GM23338 (cell line): ENCODE measurements at regions not wholly inside any gene's neighbourhood (a gene's known extent, or its start where the extent isn't known, plus 50 kb on each side); places are given as distances from the start of the nearest gene placed in this dataset.
A peak's percentile ranks its signal among the peaks of the same experiment; 100 is the strongest.

ENCODE experiments used
- ATAC-seq: fragments of 200-7000 bp; cut with Tn5 transposase; 3 replicates; pipeline ENCODE4 v1.9.1; 2020
- DNase-seq: peaks from one replicate; pipeline ENCODE4 v3.0.0-alpha.2; 2015; ENCODE audit warnings: low spot score
- H2AFZ ChIP-seq: fragments of 200-600 bp; sonication (generic); 2 replicates; pipeline ENCODE4 v1.8.0; 2016; ENCODE audit warnings: antibody characterized with exemption, mild to moderate bottlenecking, moderate library complexity
- H3F3A ChIP-seq: fragments of 200-600 bp; sonication (generic); replicated peaks from 2 replicates; pipeline ENCODE4 v1.8.0; 2017; ENCODE audit warnings: antibody characterized with exemption, mixed run types, low read depth
- H3K27ac ChIP-seq: fragments of 200-600 bp; sonication (generic); 2 replicates; pipeline ENCODE4 v1.6.1; 2016; ENCODE audit warnings: low read depth
- H3K27me3 ChIP-seq: fragments of 200-600 bp; sonication (generic); 2 replicates; pipeline ENCODE4 v1.8.0; 2016; ENCODE audit warnings: mild to moderate bottlenecking, mixed run types, moderate library complexity; ENCODE audit not compliant: insufficient read depth
- H3K36me3 ChIP-seq: fragments of 200-600 bp; sonication (generic); 2 replicates; pipeline ENCODE4 v1.8.0; 2016; ENCODE audit warnings: mild to moderate bottlenecking; ENCODE audit not compliant: insufficient read depth
- H3K4me1 ChIP-seq: fragments of 200-600 bp; sonication (generic); 2 replicates; pipeline ENCODE4 v1.8.0; 2016; ENCODE audit warnings: mild to moderate bottlenecking, moderate library complexity; ENCODE audit not compliant: insufficient read depth
- H3K4me2 ChIP-seq: fragments of 200-600 bp; sonication (generic); 2 replicates; pipeline ENCODE4 v1.7.1; 2017; ENCODE audit warnings: mixed run types
- H3K4me3 ChIP-seq: fragments of 200-600 bp; sonication (generic); 2 replicates; pipeline ENCODE4 v1.6.1; 2016; ENCODE audit warnings: mixed run types
- H3K79me2 ChIP-seq: fragments of 200-600 bp; sonication (generic); replicated peaks from 2 replicates; pipeline ENCODE4 v1.8.0; 2017; ENCODE audit warnings: mild to moderate bottlenecking; ENCODE audit not compliant: insufficient read depth
- H3K9me2 ChIP-seq: fragments of 200-600 bp; sonication (generic); 2 replicates; pipeline ENCODE4 v1.8.0; 2017; ENCODE audit not compliant: insufficient read depth
- H4K20me1 ChIP-seq: fragments of 200-600 bp; sonication (generic); replicated peaks from 2 replicates; pipeline ENCODE4 v1.8.0; 2017; ENCODE audit warnings: mild to moderate bottlenecking; ENCODE audit not compliant: insufficient read depth
- H3K27ac Mint-ChIP-seq: 2 replicates; pipeline ENCODE4 v1.8.0; 2020; ENCODE audit warnings: inconsistent platforms, mild to moderate bottlenecking, moderate library complexity, mixed read lengths
- H3K27me3 Mint-ChIP-seq: 3 replicates; pipeline ENCODE4 v1.8.0; 2022; ENCODE audit warnings: low read depth, mild to moderate bottlenecking, moderate library complexity, mixed read lengths, inconsistent platforms; ENCODE audit not compliant: insufficient read depth, poor library complexity
- H3K36me3 Mint-ChIP-seq: 3 replicates; pipeline ENCODE4 v1.8.0; 2021; ENCODE audit warnings: low read depth, mild to moderate bottlenecking, inconsistent platforms, moderate library complexity, mixed read lengths
- H3K4me1 Mint-ChIP-seq: 3 replicates; pipeline ENCODE4 v1.8.0; 2020; ENCODE audit warnings: mild to moderate bottlenecking, inconsistent platforms, mixed read lengths
- H3K4me3 Mint-ChIP-seq: 3 replicates; pipeline ENCODE4 v1.8.0; 2021; ENCODE audit warnings: moderate library complexity, mild to moderate bottlenecking, inconsistent platforms, mixed read lengths
- H3K9me3 Mint-ChIP-seq: 3 replicates; pipeline ENCODE4 v1.8.0; 2020; ENCODE audit warnings: moderate library complexity, mild to moderate bottlenecking, inconsistent platforms, mixed read lengths
- CREB1 ChIP-seq: fragments of 250-450 bp; sonication (Bioruptor Pico); IDR thresholded peaks from 2 replicates; pipeline ENCODE4 v1.5.0; 2020; ENCODE audit warnings: low read depth, mild to moderate bottlenecking, moderate library complexity
- EZH2 ChIP-seq: fragments of 200-600 bp; sonication (generic); IDR thresholded peaks from one replicate; pipeline ENCODE4 v1.8.0; 2017; ENCODE audit warnings: antibody characterized with exemption, mild to moderate bottlenecking, low read depth; ENCODE audit not compliant: unreplicated experiment
- POLR2AphosphoS5 ChIP-seq: IDR thresholded peaks from 2 replicates; pipeline ENCODE4 v1.6.1; 2016; ENCODE audit warnings: antibody characterized with exemption, low read depth
- STAT1 ChIP-seq: IDR thresholded peaks from one replicate; pipeline ENCODE4 v1.6.1; 2016; ENCODE audit warnings: antibody characterized with exemption; ENCODE audit not compliant: unreplicated experiment
- ZNF114 ChIP-seq: fragments of 250-450 bp; sonication (Bioruptor Pico); IDR thresholded peaks from 2 replicates; pipeline ENCODE4 v1.5.0; 2020; ENCODE audit warnings: mild to moderate bottlenecking, moderate library complexity
- TF ChIP-seq, protein P1 (sequence below), 2 experiments: fragments of 200-600 bp in 1 of 2; sonication (generic) in 1 of 2; conservative IDR thresholded peaks; 2 replicates each; pipeline versions ENCODE4 v1.5.1 to v1.6.1; 2016 to 2017; ENCODE audit warnings: antibody characterized with exemption in 2 of 2, low read depth in 2 of 2, mild to moderate bottlenecking in 2 of 2, moderate library complexity in 1 of 2
- TF ChIP-seq, protein P2 (sequence below): IDR thresholded peaks from 2 replicates; pipeline ENCODE4 v1.6.1; 2016; ENCODE audit warnings: antibody characterized with exemption
- TF ChIP-seq, protein P3 (sequence below): IDR thresholded peaks from one replicate; pipeline ENCODE4 v1.6.1; 2018; ENCODE audit warnings: antibody characterized with exemption; ENCODE audit not compliant: unreplicated experiment

DNA sequence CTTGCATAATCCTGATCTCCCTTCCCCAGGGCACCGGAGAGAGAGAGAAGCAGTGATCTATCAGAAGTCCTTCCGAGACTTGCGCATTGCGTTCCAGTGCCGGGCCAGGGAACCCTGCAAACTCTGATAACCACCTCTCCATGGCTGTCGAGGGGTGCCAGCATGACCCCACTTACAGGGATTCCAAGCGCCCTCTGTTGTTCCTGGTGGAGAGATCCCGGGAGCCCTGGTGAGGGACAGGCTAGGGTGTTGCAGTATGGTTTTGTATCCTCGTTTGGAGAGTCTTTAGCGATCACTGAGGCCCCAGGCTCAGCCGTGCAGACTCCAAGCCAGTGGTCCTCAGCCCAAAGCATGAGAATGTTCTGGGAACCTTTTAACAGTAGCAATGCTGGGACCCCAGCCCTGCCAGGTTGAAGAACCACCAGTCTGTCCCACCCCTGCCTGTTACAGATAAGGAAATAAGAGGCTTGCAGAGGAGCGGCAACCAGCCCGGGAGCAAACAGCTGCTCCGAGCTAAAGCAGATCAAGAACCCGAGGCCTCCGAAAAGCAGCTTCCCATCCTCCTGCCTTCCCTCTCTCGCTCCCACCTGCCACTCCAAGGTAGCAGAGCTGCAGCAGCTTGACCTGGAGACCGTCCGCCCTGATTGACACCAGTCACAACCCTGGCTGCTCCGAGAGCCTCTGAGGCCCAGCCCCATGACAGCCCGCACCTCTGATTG is 150.3 kb upstream of the RPL38 start:
- Mint-ChIP-seq H3K27ac (no peak overlapping the region), H3K36me3 (no peaks in the 10 kb centered on the region; the same call in 2 of the 3 replicates), H3K9me3 (peaks cover 2% of the 10 kb centered on the region; the same call in 1 of the 3 replicates), H3K4me3 (no peak overlapping the region), H3K4me1 (peaks cover 6% of the 10 kb centered on the region; the same call in 2 of the 3 replicates), H3K27me3 (peaks cover 14% of the 10 kb centered on the region)
- H3K4me3 ChIP-seq = no peak overlapping the region
- H3F3A ChIP-seq = no peaks in the 10 kb centered on the region
- no peaks in the 10 kb centered on the region for H3K27me3 ChIP-seq
- no peak overlapping the region for H3K27ac ChIP-seq
- peak overlapping the region; percentile 56; the same call in 1 of the 2 replicates for H2AFZ ChIP-seq
- no peak overlapping the region for H3K4me2 ChIP-seq
- H3K79me2 ChIP-seq = no peaks in the 10 kb centered on the region
- no peaks in the 10 kb centered on the region for H4K20me1 ChIP-seq
- DNase-seq = peak; percentile 53
- H3K9me2 ChIP-seq = no peaks in the 10 kb centered on the region
- no peaks in the 10 kb centered on the region for H3K4me1 ChIP-seq
- H3K36me3 ChIP-seq = no peaks in the 10 kb centered on the region
- TF ChIP-seq EZH2 = no peak
- TF ChIP-seq, protein P1, sequence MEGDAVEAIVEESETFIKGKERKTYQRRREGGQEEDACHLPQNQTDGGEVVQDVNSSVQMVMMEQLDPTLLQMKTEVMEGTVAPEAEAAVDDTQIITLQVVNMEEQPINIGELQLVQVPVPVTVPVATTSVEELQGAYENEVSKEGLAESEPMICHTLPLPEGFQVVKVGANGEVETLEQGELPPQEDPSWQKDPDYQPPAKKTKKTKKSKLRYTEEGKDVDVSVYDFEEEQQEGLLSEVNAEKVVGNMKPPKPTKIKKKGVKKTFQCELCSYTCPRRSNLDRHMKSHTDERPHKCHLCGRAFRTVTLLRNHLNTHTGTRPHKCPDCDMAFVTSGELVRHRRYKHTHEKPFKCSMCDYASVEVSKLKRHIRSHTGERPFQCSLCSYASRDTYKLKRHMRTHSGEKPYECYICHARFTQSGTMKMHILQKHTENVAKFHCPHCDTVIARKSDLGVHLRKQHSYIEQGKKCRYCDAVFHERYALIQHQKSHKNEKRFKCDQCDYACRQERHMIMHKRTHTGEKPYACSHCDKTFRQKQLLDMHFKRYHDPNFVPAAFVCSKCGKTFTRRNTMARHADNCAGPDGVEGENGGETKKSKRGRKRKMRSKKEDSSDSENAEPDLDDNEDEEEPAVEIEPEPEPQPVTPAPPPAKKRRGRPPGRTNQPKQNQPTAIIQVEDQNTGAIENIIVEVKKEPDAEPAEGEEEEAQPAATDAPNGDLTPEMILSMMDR (conservative IDR thresholded peaks at IDR 0.05; ENCODE audit: low read depth in 2 of 2) = peak; percentile 22 to 63; a peak in 2 of 4 replicates
- ATAC-seq = peak; percentile 75

DNA sequence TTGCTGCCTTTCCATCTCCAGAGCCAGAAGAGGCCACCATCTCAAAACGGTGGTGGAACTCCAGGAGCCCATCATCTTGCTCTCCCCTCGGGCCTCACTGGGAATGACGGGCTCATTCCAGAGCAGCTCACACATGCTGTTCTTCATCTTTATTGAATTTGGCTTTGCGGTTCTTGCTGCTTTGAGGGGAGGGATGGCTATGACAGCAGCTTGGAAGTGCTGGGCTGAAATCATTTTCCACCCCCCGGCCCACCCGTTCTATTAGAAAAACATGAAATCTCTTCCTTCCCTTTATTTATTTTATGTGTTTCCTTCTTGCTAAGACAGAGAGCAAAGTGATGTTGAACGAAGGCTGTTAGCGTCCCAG is 149.8 kb upstream of the RPL38 start:
- ATAC-seq = no peak
- H3F3A ChIP-seq = no peaks in the 10 kb centered on the region
- no peaks in the 10 kb centered on the region; the same call in 2 of the 3 replicates for H3K36me3 Mint-ChIP-seq
- no peak overlapping the region for H3K4me2 ChIP-seq
- no peaks in the 10 kb centered on the region for H3K9me2 ChIP-seq
- H3K27ac Mint-ChIP-seq = no peak overlapping the region
- no peak overlapping the region for H3K4me3 ChIP-seq
- H3K79me2 ChIP-seq = no peaks in the 10 kb centered on the region
- H3K27ac ChIP-seq = no peak overlapping the region
- peaks cover 12% of the 10 kb centered on the region for H3K27me3 Mint-ChIP-seq
- DNase-seq = no peak
- no peaks in the 10 kb centered on the region for H3K4me1 ChIP-seq
- peaks cover 6% of the 10 kb centered on the region; the same call in 2 of the 3 replicates for H3K4me1 Mint-ChIP-seq
- H3K4me3 Mint-ChIP-seq = no peak overlapping the region
- no peaks in the 10 kb centered on the region for H3K36me3 ChIP-seq
- peaks cover 2% of the 10 kb centered on the region; the same call in 1 of the 3 replicates for H3K9me3 Mint-ChIP-seq
- TF ChIP-seq, protein P2, sequence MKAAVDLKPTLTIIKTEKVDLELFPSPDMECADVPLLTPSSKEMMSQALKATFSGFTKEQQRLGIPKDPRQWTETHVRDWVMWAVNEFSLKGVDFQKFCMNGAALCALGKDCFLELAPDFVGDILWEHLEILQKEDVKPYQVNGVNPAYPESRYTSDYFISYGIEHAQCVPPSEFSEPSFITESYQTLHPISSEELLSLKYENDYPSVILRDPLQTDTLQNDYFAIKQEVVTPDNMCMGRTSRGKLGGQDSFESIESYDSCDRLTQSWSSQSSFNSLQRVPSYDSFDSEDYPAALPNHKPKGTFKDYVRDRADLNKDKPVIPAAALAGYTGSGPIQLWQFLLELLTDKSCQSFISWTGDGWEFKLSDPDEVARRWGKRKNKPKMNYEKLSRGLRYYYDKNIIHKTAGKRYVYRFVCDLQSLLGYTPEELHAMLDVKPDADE = no peak
- no peak for TF ChIP-seq CREB1
- TF ChIP-seq, protein P1 (conservative IDR thresholded peaks at IDR 0.05; ENCODE audit: low read depth in 2 of 2) = no peak
- TF ChIP-seq STAT1 = no peak
- TF ChIP-seq ZNF114 (CRISPR knock-in tag) = no peak
- no peak for TF ChIP-seq POLR2AphosphoS5
- TF ChIP-seq, protein P3, sequence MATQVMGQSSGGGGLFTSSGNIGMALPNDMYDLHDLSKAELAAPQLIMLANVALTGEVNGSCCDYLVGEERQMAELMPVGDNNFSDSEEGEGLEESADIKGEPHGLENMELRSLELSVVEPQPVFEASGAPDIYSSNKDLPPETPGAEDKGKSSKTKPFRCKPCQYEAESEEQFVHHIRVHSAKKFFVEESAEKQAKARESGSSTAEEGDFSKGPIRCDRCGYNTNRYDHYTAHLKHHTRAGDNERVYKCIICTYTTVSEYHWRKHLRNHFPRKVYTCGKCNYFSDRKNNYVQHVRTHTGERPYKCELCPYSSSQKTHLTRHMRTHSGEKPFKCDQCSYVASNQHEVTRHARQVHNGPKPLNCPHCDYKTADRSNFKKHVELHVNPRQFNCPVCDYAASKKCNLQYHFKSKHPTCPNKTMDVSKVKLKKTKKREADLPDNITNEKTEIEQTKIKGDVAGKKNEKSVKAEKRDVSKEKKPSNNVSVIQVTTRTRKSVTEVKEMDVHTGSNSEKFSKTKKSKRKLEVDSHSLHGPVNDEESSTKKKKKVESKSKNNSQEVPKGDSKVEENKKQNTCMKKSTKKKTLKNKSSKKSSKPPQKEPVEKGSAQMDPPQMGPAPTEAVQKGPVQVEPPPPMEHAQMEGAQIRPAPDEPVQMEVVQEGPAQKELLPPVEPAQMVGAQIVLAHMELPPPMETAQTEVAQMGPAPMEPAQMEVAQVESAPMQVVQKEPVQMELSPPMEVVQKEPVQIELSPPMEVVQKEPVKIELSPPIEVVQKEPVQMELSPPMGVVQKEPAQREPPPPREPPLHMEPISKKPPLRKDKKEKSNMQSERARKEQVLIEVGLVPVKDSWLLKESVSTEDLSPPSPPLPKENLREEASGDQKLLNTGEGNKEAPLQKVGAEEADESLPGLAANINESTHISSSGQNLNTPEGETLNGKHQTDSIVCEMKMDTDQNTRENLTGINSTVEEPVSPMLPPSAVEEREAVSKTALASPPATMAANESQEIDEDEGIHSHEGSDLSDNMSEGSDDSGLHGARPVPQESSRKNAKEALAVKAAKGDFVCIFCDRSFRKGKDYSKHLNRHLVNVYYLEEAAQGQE = no peak
- no peaks in the 10 kb centered on the region for H4K20me1 ChIP-seq
- no peak overlapping the region for H2AFZ ChIP-seq
- no peaks in the 10 kb centered on the region for H3K27me3 ChIP-seq
